ENCODE measurements at regions not wholly inside any gene's neighbourhood (a gene's known extent, or its start where the extent isn't known, plus 50 kb on each side); places are given as distances from the start of the nearest gene placed in this dataset.

DNA sequence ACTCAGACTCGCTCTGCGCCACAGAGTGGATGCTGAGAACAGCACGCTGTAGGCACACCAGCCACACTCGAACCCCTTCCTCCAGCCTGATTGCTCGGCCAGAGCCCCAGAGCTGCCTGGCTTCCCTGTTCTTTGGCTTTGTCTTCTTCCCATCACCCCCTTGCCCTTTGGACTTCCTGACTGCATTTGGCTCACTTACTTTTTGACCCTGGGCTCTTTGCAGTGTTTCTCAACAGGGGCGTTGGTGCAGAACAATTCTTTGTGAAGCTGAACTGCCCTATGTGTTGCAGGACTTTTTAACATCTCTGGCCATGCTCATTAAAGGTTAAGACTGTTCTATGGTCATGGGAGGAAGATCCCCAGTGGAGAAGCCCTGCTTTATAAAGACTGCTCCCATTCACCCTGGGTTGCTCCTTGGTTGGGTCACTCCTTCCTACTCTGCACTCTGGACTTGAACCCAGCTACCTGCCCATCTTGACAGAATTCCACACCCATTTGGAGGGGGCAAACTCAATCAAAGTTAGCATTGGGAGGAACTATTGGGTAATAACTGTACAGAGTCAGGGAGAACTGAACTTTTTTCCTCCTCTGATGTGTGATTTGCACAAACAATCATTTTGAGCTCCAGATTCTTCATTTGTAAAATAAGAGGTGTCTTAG lies 127.7 kb upstream of the PLEKHG7 start:
- no peak for DNase-seq

DNA sequence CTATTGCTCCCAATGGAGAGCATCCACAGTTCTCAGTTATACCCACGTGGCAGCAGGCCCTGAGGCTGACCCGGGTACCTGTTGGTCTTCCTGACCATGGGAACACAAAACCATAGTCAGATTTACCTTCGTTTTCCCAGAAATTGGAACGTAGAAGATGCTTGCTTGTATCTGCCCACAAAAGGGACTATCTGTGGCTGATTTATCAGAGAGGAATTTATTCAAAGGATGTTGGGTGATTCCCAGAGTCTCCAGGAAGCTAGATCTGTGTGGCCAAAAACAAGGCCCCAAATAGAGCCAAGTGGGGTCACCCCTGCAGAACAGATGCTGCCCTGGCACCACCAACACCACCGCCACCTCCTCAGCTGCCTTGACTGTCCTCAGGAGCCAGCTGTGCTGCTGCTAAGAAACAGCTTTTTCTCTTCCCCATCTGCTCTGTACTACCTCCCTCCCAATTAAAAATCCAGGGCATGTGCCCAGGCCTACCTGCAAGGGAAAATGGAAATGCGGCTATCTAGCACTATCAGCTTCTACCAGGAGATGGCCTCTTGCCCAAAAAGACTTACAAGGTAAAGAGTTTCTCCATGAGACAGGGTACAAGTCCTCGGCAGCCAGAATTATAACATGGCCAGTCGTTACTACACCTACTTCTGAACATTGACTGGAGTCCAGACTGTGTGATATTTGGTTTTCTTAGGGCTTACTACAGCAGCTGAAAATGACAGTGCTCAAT lies 128.6 kb upstream of the PLEKHG7 start:
- no peak for DNase-seq

- DNase-seq, result no peak
Measured at GRCh38 chr12:92573104-92573503, 129.7 kb upstream of the PLEKHG7 start.

DNA sequence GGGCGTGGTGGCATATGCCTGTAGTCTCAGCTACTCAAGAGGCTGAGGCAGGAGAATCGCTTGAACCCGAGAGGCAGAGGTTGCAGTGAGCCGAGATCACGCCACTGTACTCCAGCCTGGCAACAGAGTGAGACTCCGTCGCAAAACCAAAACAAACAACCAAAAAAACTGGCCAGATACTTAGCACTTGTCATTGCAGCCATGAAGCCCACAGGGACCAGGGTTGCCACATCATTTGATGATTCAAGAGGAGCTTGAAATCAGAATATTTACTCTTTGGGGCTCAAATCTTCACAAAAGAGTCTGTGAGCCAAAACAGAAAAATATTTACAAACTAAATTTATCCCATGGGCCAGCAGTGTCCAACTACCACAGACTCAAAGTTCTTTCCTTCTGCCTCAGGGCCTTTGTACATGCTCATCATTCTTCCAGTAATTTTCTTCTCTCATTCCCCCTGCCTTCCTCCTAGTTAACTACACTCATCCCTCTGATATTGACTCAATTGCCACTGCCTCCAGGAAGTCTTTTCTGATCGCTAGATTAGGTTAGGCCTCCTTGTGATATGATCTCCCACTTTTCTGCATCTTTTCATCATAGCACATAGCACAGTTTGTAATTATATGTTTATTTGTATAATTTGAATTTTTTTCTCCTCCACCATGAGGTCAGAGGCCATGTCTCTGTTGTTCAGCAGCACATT lies 130.8 kb upstream of the PLEKHG7 start:
- DNase-seq, result no peak

GRCh38 chr12:92571169-92571568 lies 131.6 kb upstream of the PLEKHG7 start:
- no peak for DNase-seq

DNA sequence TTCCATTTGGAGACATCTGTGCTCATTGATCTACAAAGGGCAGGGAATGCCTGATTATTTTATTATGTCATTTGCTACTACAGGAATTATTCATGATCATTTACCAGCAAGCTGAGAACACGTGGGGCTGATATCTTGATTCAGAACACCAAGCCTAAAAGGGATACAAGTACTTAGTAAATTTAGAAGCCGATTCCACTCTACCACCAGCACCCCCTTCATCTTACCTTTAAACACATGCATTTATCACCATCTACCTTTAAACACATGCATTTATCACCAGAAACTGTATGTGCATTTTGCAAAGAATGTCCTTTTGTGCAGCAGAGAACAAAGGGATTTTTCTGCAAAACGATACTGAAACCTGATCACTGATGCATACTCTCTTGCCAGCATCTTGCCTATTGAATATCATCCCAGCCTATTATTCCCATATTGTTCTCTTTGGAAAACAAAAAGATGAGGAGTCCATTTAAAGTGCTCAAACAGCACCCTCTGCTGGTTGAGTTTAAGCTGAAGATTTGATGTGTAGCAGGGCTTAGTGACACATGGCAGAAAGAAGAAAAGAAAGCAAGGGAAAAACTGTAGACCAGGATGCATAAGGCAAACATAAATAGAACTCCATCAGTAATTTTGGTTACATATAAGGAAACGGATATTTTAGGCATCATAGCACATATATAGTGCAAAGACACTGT lies 132.6 kb upstream of the PLEKHG7 start:
- peak; percentile 57 for DNase-seq

DNA sequence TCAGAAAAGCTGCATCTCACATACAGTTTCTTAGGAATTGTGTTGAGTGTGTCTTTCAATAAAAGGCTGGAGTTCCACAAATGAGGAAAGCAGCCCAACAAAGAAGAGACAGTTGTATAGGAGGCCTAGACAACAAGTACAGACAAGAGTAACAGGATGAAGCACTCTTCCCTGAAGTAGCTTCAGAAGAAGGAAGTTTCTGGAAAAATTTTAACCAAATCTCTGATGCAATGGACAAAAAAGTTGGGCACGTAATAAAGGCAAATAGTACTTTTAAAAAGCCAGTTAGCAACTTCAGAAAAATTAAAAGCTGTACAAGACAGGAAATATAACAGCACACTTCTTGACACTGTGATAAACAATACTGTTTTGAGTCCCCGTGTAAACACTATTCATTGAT lies 134.1 kb upstream of the PLEKHG7 start:
- DNase-seq, result no peak

GRCh38 chr12:92566448-92567019 lies 136.3 kb upstream of the PLEKHG7 start:
- no peak for DNase-seq

GRCh38 chr12:92563819-92564218 lies 139.0 kb upstream of the PLEKHG7 start:
- no peak for DNase-seq

DNA sequence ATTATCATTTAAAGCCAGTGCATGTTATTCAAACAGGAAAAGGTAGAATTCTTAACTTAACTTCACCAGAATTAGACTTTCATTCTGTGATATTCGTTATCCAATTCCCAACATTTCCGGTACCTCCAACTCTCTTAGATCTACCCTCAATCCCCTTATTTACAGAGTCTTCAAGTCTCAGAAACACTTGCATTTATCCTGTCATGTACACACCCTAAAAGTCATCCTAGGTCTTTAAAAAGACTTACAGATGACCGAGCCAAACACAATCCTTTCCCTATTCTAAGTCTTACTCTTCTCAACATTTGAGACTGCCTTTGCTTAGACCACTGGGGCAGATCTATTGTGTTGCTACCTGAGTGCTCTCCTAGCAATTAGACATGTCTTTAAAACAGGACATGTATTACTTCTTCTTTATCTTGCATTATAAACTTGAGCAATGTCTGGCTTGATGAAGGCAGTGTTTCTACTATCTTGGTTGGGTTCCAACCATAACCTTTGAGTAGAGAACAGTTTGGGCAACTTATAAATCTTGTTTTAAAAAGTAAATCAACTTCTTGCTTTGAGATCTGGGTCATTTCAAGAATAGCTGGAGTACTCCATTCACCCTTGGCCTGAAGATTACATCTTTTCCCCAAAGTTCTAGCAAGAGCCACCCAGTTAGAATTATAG lies 140.6 kb upstream of the PLEKHG7 start:
- no peak for DNase-seq

DNA sequence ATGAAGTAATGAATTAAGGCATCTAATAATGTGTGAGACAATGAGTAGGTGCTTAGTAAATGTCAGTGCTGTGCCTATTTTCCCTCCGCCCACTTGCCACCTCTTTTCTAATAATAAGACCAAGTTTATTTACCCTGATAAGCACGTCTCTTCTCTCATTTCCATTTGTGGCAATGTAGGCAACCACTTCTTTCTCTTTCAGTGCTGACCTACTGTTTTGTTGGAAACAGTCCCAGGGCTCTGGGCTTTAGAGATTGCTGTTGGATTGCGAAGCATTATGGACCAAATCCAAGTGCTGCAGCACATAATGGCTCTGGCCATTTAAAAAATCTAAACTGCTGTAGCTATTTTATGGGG lies 141.3 kb upstream of the PLEKHG7 start:
- no peak for DNase-seq

GRCh38 chr12:92560713-92561542 lies 141.9 kb upstream of the PLEKHG7 start:
- DNase-seq, result no peak

- no peak for DNase-seq
Measured at GRCh38 chr12:92558806-92559205, 144.0 kb upstream of the PLEKHG7 start.

DNA sequence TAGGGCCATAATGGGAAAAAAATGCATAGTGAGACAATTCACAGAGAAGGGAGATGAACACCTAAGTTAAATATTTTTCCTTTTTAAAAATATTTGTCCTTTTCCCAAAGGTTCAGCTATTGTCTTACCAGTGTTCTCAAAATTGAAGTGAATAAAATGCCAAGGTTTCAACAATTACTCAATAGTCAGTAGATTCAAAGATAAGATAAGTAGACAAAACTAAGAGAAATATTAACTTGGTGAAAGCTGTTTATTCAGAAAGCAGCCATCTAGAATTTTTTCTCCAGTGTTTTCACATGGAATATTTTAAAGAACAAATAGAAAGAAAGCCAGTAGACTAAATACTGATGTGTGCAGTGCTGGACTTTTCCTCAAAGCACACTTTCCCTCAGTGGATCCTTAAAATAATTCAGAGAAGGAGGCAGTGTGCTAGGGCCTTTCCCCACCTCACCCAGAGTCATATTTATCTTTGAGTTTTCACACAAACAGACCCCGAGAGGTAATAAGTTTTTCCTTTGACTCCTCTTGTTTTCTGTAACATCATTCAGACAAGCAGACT lies 144.5 kb upstream of the PLEKHG7 start:
- no peak for DNase-seq

- DNase-seq, result no peak
Measured at GRCh38 chr12:92557422-92557724, 145.4 kb upstream of the PLEKHG7 start.

GRCh38 chr12:92556637-92557421 lies 146.0 kb upstream of the PLEKHG7 start:
- no peak for DNase-seq

GRCh38 chr12:92556141-92556540 lies 146.6 kb upstream of the PLEKHG7 start:
- DNase-seq, result no peak

- DNase-seq, result no peak
Measured at GRCh38 chr12:92554158-92555073, 148.4 kb upstream of the PLEKHG7 start.

DNA sequence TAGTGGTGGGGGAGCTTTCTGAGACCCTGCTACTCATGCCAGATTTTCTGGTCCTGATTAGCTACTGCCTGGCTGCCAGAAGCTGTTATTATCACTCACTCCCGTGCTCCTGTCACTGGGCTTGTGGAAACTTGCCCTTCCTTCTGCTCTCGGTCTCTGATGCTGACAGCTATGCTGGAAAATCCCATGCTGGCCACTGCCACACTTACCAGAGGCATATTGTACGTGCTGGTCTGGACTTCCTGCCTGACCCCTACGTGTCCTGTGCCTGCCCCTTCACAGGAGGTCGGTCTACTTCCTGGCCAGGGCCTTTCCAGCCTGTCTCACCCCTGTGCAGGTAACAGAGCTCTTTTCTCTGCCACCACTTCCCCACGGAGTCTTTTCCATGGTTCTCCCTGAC lies 149.4 kb upstream of the PLEKHG7 start:
- no peak for DNase-seq
